IMR-90 (cell line): ENCODE measurements at regions not wholly inside any gene's neighbourhood (a gene's known extent, or its start where the extent isn't known, plus 50 kb on each side); places are given as distances from the start of the nearest gene placed in this dataset.

Experiments used
- CEBPB ChIP-seq: IDR thresholded peaks from 2 replicates; pipeline ENCODE4 v1.6.1; 2012; ENCODE audit warnings: low read depth, low read length, improper control_type of control experiment
- CHD1 ChIP-seq: IDR thresholded peaks from 2 replicates; pipeline ENCODE4 v1.6.1; 2012; ENCODE audit warnings: low read depth, low read length, improper control_type of control experiment
- POLR2A ChIP-seq: IDR thresholded peaks from 2 replicates; pipeline ENCODE4 v1.6.1; 2012; ENCODE audit warnings: mild to moderate bottlenecking, low read depth, low read length
- RAD21 ChIP-seq: IDR thresholded peaks from 2 replicates; pipeline ENCODE4 v1.6.1; 2012; ENCODE audit warnings: low read length, improper control_type of control experiment
- RCOR1 ChIP-seq: IDR thresholded peaks from 2 replicates; pipeline ENCODE4 v1.6.1; 2012; ENCODE audit warnings: mild to moderate bottlenecking, low read length, improper control_type of control experiment; ENCODE audit not compliant: insufficient replicate concordance
- RFX5 ChIP-seq: IDR thresholded peaks from 2 replicates; pipeline ENCODE4 v1.8.0; 2012; ENCODE audit warnings: low read depth, mild to moderate bottlenecking, low read length, moderate library complexity
- SMC3 ChIP-seq: fragments of 150-350 bp; IDR thresholded peaks from 2 replicates; pipeline ENCODE4 v1.6.1; 2016; ENCODE audit warnings: low read depth, mild to moderate bottlenecking, antibody characterized with exemption, low read length, moderate library complexity
- USF2 ChIP-seq: fragments of 150-350 bp; IDR thresholded peaks from 2 replicates; pipeline ENCODE4 v1.6.1; 2017; ENCODE audit warnings: mild to moderate bottlenecking, antibody characterized with exemption, low read length, low read depth
- TF ChIP-seq, protein P1 (sequence below): conservative IDR thresholded peaks from 2 replicates; pipeline ENCODE4 v1.5.1; 2012; ENCODE audit warnings: mild to moderate bottlenecking, low read depth, low read length, improper control_type of control experiment

DNA sequence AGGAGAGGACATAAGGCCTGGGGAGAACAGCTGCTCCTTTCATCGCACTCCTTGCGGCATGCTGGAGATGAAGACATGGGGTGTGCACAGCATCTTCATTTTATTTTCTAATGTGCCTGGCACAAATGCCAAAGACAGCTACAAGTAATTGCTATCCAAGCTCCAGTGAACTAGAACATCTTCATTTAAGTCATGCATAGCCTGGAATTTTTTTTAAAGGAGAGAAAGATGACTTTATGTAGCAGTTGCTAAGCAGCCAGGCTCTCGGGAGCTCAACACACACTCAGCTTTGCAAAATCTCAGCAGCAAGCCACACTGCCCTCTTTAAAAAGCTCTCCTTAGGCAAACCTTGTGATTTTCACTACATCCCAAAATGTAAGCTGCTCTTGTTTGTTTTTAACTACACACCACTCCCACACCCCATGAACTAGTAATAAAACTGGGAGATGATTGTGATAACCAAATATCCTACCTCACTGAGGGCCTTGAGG lies 164.5 kb upstream of the POU2AF2 start:
- TF ChIP-seq RFX5: no peak
- TF ChIP-seq RCOR1: no peak
- TF ChIP-seq, protein P1, sequence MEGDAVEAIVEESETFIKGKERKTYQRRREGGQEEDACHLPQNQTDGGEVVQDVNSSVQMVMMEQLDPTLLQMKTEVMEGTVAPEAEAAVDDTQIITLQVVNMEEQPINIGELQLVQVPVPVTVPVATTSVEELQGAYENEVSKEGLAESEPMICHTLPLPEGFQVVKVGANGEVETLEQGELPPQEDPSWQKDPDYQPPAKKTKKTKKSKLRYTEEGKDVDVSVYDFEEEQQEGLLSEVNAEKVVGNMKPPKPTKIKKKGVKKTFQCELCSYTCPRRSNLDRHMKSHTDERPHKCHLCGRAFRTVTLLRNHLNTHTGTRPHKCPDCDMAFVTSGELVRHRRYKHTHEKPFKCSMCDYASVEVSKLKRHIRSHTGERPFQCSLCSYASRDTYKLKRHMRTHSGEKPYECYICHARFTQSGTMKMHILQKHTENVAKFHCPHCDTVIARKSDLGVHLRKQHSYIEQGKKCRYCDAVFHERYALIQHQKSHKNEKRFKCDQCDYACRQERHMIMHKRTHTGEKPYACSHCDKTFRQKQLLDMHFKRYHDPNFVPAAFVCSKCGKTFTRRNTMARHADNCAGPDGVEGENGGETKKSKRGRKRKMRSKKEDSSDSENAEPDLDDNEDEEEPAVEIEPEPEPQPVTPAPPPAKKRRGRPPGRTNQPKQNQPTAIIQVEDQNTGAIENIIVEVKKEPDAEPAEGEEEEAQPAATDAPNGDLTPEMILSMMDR: no peak
- no peak for TF ChIP-seq RAD21
- TF ChIP-seq USF2: no peak
- no peak for TF ChIP-seq POLR2A
- no peak for TF ChIP-seq CEBPB
- no peak for TF ChIP-seq CHD1
- TF ChIP-seq SMC3: no peak
